Lung (tissue), 11 donors: ENCODE measurements at regions not wholly inside any gene's neighbourhood (a gene's known extent, or its start where the extent isn't known, plus 50 kb on each side); places are given as distances from the start of the nearest gene placed in this dataset.

ENCODE experiments used
- ATAC-seq: fragments of 200-7000 bp; cut with Tn5 transposase; one replicate; pipeline ENCODE4 v1.9.1; 2020; ENCODE audit warnings: moderate number of reproducible peaks; ENCODE audit not compliant: insufficient read depth, low FRiP score
- DNase-seq, 3 donors: peaks; one replicate each; pipeline ENCODE4 v3.0.0-alpha.2; 2013 to 2017
- H3K27ac ChIP-seq, 2 donors: one replicate each; pipeline ENCODE4 v1.5.1; 2013; ENCODE audit warnings: mild to moderate bottlenecking in 2 of 2, moderate library complexity in 2 of 2, control low read depth in 1 of 2, inconsistent platforms in 1 of 2, low read depth in 1 of 2, low read length in 1 of 2
- H3K27me3 ChIP-seq, 3 donors: one replicate each; pipeline ENCODE4 v1.5.1; 2013; ENCODE audit warnings: low read length in 2 of 3; ENCODE audit not compliant: control insufficient read depth in 3 of 3, insufficient read depth in 3 of 3
- H3K36me3 ChIP-seq, 4 donors: one replicate each; pipeline ENCODE4 v1.5.1; 2013; ENCODE audit warnings: low read length in 4 of 4, mild to moderate bottlenecking in 1 of 4, moderate library complexity in 1 of 4; ENCODE audit not compliant: control insufficient read depth in 4 of 4, insufficient read depth in 4 of 4
- H3K4me1 ChIP-seq, 5 donors: one replicate each; pipeline ENCODE4 v1.5.1; 2013; ENCODE audit warnings: low read length in 5 of 5, mild to moderate bottlenecking in 2 of 5, moderate library complexity in 1 of 5; ENCODE audit not compliant: control insufficient read depth in 5 of 5, insufficient read depth in 5 of 5
- H3K4me3 ChIP-seq: one replicate; pipeline ENCODE4 v1.5.1; 2013; ENCODE audit warnings: mild to moderate bottlenecking, control low read depth, moderate library complexity
- H3K9ac ChIP-seq, 2 donors: one replicate each; pipeline ENCODE4 v1.5.1; 2013; ENCODE audit warnings: low read length in 2 of 2, control low read depth in 1 of 2; ENCODE audit not compliant: insufficient read depth in 1 of 2
- H3K9me3 ChIP-seq, 4 donors: one replicate each; pipeline ENCODE4 v1.5.1; 2013; ENCODE audit warnings: low read length in 3 of 4, mild to moderate bottlenecking in 1 of 4, moderate library complexity in 1 of 4; ENCODE audit not compliant: control insufficient read depth in 4 of 4, insufficient read depth in 3 of 4
- CTCF ChIP-seq: IDR thresholded peaks from 2 replicates; pipeline ENCODE4 v1.5.1; 2012; ENCODE audit warnings: mild to moderate bottlenecking; ENCODE audit errors: control extremely low read depth, extremely low read depth
- WGBS, 2 donors: extraction: QIAGEN DNeasy Blood & Tissue Kit; methylation state at CpG; one replicate each; pipeline ENCODE4 v1.1.7; 2013; 5-methylcytosine and 5-hydroxymethylcytosine counted together
- donor health status: control.
- donor health status: control.
- donor health status: Bipolar disorder and iron deficiency.
- donor health status: healthy.
- donor health status: DM: yes; HTN: yes; CAD: no.

GRCh38 chrX:45518552-45518951 is 317.9 kb upstream of the DIPK2B start:
- no peak overlapping the region for H3K4me3 ChIP-seq
- H3K9ac ChIP-seq, result no peak overlapping the region
- H3K9me3 ChIP-seq, result no peaks in the 10 kb centered on the region
- no peak for TF ChIP-seq CTCF
- no peaks in the 10 kb centered on the region for H3K36me3 ChIP-seq
- no peak for ATAC-seq
- DNase-seq, result no peak
- H3K27me3 ChIP-seq, result peaks cover 0 to 4% (median 2%) of the 10 kb centered on the region in 3 donors
- 43 to 68% methylated on average over 1 of the region's 1 CpG for WGBS, 2 donors
- H3K4me1 ChIP-seq, result peaks cover 0 to 3% (median 0%) of the 10 kb centered on the region in 5 donors
- no peak overlapping the region for H3K27ac ChIP-seq

GRCh38 chrX:45517090-45517973 is 316.7 kb upstream of the DIPK2B start:
- Histone ChIP-seq H3K9ac (no peak overlapping the region), H3K36me3 (no peaks in the 10 kb centered on the region), H3K9me3 (no peaks in the 10 kb centered on the region), H3K4me3 (no peak overlapping the region), H3K27me3 (peaks cover 0 to 4% (median 2%) of the 10 kb centered on the region in 3 donors), H3K27ac (peak overlapping the region in 1 of 2 donors; percentile 21), H3K4me1 (peaks cover 0 to 3% (median 0%) of the 10 kb centered on the region in 5 donors)
- TF ChIP-seq CTCF, result no peak
- no peak for DNase-seq
- 50 to 85% methylated on average over 5 of the region's 5 CpGs for WGBS, 2 donors
- ATAC-seq, result no peak

- Histone ChIP-seq H3K27ac (peak overlapping the region in 1 of 2 donors; percentile 56), H3K27me3 (peaks cover 0 to 4% (median 0%) of the 10 kb centered on the region in 3 donors), H3K4me3 (no peak overlapping the region), H3K9me3 (no peaks in the 10 kb centered on the region), H3K36me3 (no peaks in the 10 kb centered on the region), H3K9ac (no peak overlapping the region), H3K4me1 (peaks cover 0 to 6% (median 3%) of the 10 kb centered on the region in 5 donors)
- peak; percentile 40 to 83 (median 75) for DNase-seq
- WGBS, 2 donors, result 33% methylated on average over 12 of the region's 12 CpGs
- peak; percentile 73 for ATAC-seq
- peak; percentile 36 for TF ChIP-seq CTCF
These were observed 314.9 kb upstream of the DIPK2B start for GRCh38 chrX:45515262-45516215.
